H1 (cell line): ENCODE measurements at regions not wholly inside any gene's neighbourhood (a gene's known extent, or its start where the extent isn't known, plus 50 kb on each side); places are given as distances from the start of the nearest gene placed in this dataset.

Experiments
- CTCF ChIA-PET: fragments of 300-600 bp; sonication (Branson Sonifier 250); formaldehyde crosslinking; loops from one replicate; lab custom pipeline; 2021; ENCODE audit not compliant: partially characterized antibody; lab: Charles Lee
- POLR2A ChIA-PET: fragments of 300-600 bp; sonication (Branson Sonifier 250); formaldehyde crosslinking; loops from one replicate; lab custom pipeline; 2021; ENCODE audit warnings: inconsistent platforms; ENCODE audit not compliant: partially characterized antibody; lab: Charles Lee
- DNase-seq, 2 experiments: peaks; one replicate each; pipeline versions ENCODE4 v3.0.0 to v3.0.0-alpha.2; 2010 to 2022; ENCODE audit warnings: low spot score in 2 of 2, low read depth in 1 of 2, mixed read lengths in 1 of 2
- FAIRE-seq: peaks from 2 replicates; lab custom pipeline; 2011; peaks lifted over from hg19 to GRCh38; lab: Jason Lieb, UNC
- H2AFZ ChIP-seq: 2 replicates; pipeline ENCODE4 v1.8.1; 2012; ENCODE audit warnings: low read length, inconsistent platforms
- H2AK5ac ChIP-seq: 2 replicates; pipeline ENCODE4 v1.6.1; 2013; ENCODE audit warnings: low read depth, low read length
- H2BK120ac ChIP-seq: replicated peaks from 2 replicates; pipeline ENCODE3; 2013; ENCODE audit warnings: low read depth, low read length, inconsistent platforms
- H2BK12ac ChIP-seq: 2 replicates; pipeline ENCODE4 v1.6.1; 2013; ENCODE audit warnings: low read depth, low read length
- H2BK15ac ChIP-seq: 2 replicates; pipeline ENCODE4 v1.6.1; 2013; ENCODE audit warnings: low read length
- H2BK20ac ChIP-seq: 2 replicates; pipeline ENCODE4 v1.6.1; 2013; ENCODE audit warnings: low read length
- H2BK5ac ChIP-seq: 2 replicates; pipeline ENCODE4 v1.6.1; 2013; ENCODE audit warnings: low read depth, low read length
- H3K14ac ChIP-seq: 2 replicates; pipeline ENCODE4 v1.6.1; 2013; ENCODE audit warnings: inconsistent platforms; ENCODE audit not compliant: insufficient read length
- H3K18ac ChIP-seq: 2 replicates; pipeline ENCODE4 v1.6.1; 2013; ENCODE audit warnings: low read length; ENCODE audit errors: extremely low read depth
- H3K23ac ChIP-seq: 2 replicates; pipeline ENCODE4 v1.6.1; 2013; ENCODE audit warnings: inconsistent platforms; ENCODE audit not compliant: insufficient read length
- H3K23me2 ChIP-seq: 2 replicates; pipeline ENCODE4 v1.6.1; 2013; ENCODE audit warnings: low read depth, low read length
- H3K27ac ChIP-seq: 2 replicates; pipeline ENCODE4 v1.6.1; 2011; ENCODE audit warnings: low read depth, low read length, inconsistent platforms
- H3K27me3 ChIP-seq, 4 experiments: replicated peaks in 1 of 4; 1 replicate in 1 of 4; 2 replicates in 3 of 4; pipeline versions ENCODE4 v1.6.1 to v1.8.1; 2011 to 2013; ENCODE audit warnings: low read length in 3 of 4, mild to moderate bottlenecking in 3 of 4, inconsistent platforms in 2 of 4, mixed read lengths in 2 of 4, moderate library complexity in 1 of 4; ENCODE audit not compliant: control insufficient read depth in 3 of 4, insufficient read depth in 3 of 4; ENCODE audit errors: extremely low read depth in 1 of 4
- H3K36me3 ChIP-seq, 4 experiments: 2 replicates each; pipeline versions ENCODE4 v1.6.1 to v1.8.1; 2011 to 2013; ENCODE audit warnings: mild to moderate bottlenecking in 4 of 4, low read length in 3 of 4, moderate library complexity in 2 of 4, control low read depth in 1 of 4, inconsistent platforms in 1 of 4; ENCODE audit not compliant: insufficient read depth in 4 of 4, control insufficient read depth in 2 of 4
- H3K4ac ChIP-seq: replicated peaks from 2 replicates; pipeline ENCODE3; 2013; ENCODE audit warnings: low read length, low read depth, mixed read lengths, inconsistent platforms; ENCODE audit not compliant: insufficient read length
- H3K4me1 ChIP-seq, 4 experiments: replicated peaks in 1 of 4; 1 replicate in 1 of 4; 2 replicates in 3 of 4; pipeline versions ENCODE4 v1.6.1 to v1.8.1; 2011 to 2013; ENCODE audit warnings: low read length in 3 of 4, inconsistent platforms in 2 of 4, mixed read lengths in 1 of 4; ENCODE audit not compliant: insufficient read depth in 4 of 4, control insufficient read depth in 3 of 4
- H3K4me2 ChIP-seq, 2 experiments: 2 replicates each; pipeline versions ENCODE4 v1.6.1 to v1.8.1; 2011 to 2013; ENCODE audit warnings: low read depth in 2 of 2, low read length in 2 of 2, control low read depth in 1 of 2, inconsistent platforms in 1 of 2, mild to moderate bottlenecking in 1 of 2; ENCODE audit not compliant: insufficient read depth in 1 of 2
- H3K4me3 ChIP-seq, 4 experiments: fragments of 200-600, 300-600 bp in 1 of 4; sonication (generic), shearing (Covaris generic), sonication (Bioruptor Twin) in 1 of 4; 2 replicates each; pipeline versions ENCODE4 v1.5.1 to v1.8.1; 2011 to 2016; ENCODE audit warnings: low read length in 4 of 4, low read depth in 3 of 4, control low read depth in 2 of 4, inconsistent platforms in 2 of 4, mild to moderate bottlenecking in 2 of 4, mixed read lengths in 1 of 4, moderate library complexity in 1 of 4; ENCODE audit not compliant: insufficient read depth in 2 of 4; ENCODE audit errors: extremely low read depth in 1 of 4
- H3K56ac ChIP-seq: replicated peaks from 2 replicates; pipeline ENCODE3; 2013; ENCODE audit warnings: low read depth, mild to moderate bottlenecking, mixed read lengths, low read length, inconsistent platforms; ENCODE audit not compliant: insufficient read length
- H3K79me1 ChIP-seq: 2 replicates; pipeline ENCODE4 v1.6.1; 2013; ENCODE audit warnings: low read depth, low read length, control low read depth
- H3K79me2 ChIP-seq, 2 experiments: 2 replicates each; pipeline versions ENCODE4 v1.6.1 to v1.8.1; 2012 to 2013; ENCODE audit warnings: low read length in 2 of 2, mild to moderate bottlenecking in 2 of 2, inconsistent platforms in 1 of 2; ENCODE audit not compliant: insufficient read depth in 2 of 2, control insufficient read depth in 1 of 2
- H3K9ac ChIP-seq, 4 experiments: replicated peaks in 1 of 4; 1 replicate in 1 of 4; 2 replicates in 3 of 4; pipeline versions ENCODE4 v1.6.1 to v1.8.1; 2011 to 2013; ENCODE audit warnings: low read depth in 3 of 4, low read length in 3 of 4, control low read depth in 2 of 4, mild to moderate bottlenecking in 2 of 4, moderate library complexity in 2 of 4, inconsistent platforms in 1 of 4; ENCODE audit errors: extremely low read depth in 1 of 4
- H3K9me3 ChIP-seq, 2 experiments: 2 replicates each; pipeline versions ENCODE4 v1.6.1 to v1.8.1; 2012 to 2013; ENCODE audit warnings: mild to moderate bottlenecking in 2 of 2, moderate library complexity in 2 of 2, control low read depth in 1 of 2, inconsistent platforms in 1 of 2, low read depth in 1 of 2, low read length in 1 of 2, mixed read lengths in 1 of 2; ENCODE audit not compliant: insufficient read depth in 2 of 2
- H4K20me1 ChIP-seq, 2 experiments: replicated peaks in 1 of 2; 2 replicates each; pipeline versions ENCODE3 to v1.8.1; 2011 to 2013; ENCODE audit warnings: inconsistent platforms in 2 of 2, low read length in 2 of 2, mild to moderate bottlenecking in 1 of 2; ENCODE audit not compliant: insufficient read depth in 2 of 2, control insufficient read depth in 1 of 2
- H4K5ac ChIP-seq: 2 replicates; pipeline ENCODE4 v1.6.1; 2013; ENCODE audit warnings: low read length, low read depth, mixed read lengths, inconsistent platforms; ENCODE audit not compliant: insufficient read length
- H4K8ac ChIP-seq: 2 replicates; pipeline ENCODE4 v1.8.0; 2013; ENCODE audit warnings: mild to moderate bottlenecking, moderate library complexity, low read length, inconsistent platforms; ENCODE audit not compliant: insufficient read depth; ENCODE audit errors: extremely low read depth
- H4K91ac ChIP-seq: replicated peaks from 2 replicates; pipeline ENCODE3; 2013; ENCODE audit warnings: low read length, mixed read lengths, inconsistent platforms; ENCODE audit not compliant: insufficient read length
- EZH2 ChIP-seq: fragments of 200-600 bp; sonication (generic); IDR thresholded peaks from 2 replicates; pipeline ENCODE4 v1.7.1; 2012; ENCODE audit warnings: low read depth, mild to moderate bottlenecking, moderate library complexity, low read length, inconsistent platforms; ENCODE audit not compliant: severe bottlenecking
- NANOG ChIP-seq: IDR thresholded peaks from 2 replicates; pipeline ENCODE4 v1.6.1; 2011; ENCODE audit warnings: low read length, low read depth, mild to moderate bottlenecking, inconsistent platforms; ENCODE audit not compliant: insufficient read depth, poor library complexity, severe bottlenecking
- PHF8 ChIP-seq: fragments of 200-600 bp; sonication (generic); conservative IDR thresholded peaks from 2 replicates; pipeline ENCODE4 v1.7.1; 2012; ENCODE audit warnings: low read depth, mild to moderate bottlenecking, inconsistent platforms, low read length, moderate library complexity
- SIX5 ChIP-seq: IDR thresholded peaks from 2 replicates; pipeline ENCODE4 v1.6.1; 2011; ENCODE audit warnings: mild to moderate bottlenecking, low read depth, low read length
- USF2 ChIP-seq: IDR thresholded peaks from 2 replicates; pipeline ENCODE4 v1.6.1; 2011; ENCODE audit warnings: low read length, improper control_type of control experiment
- WGBS, 2 experiments: shearing (Covaris generic) in 1 of 2; methylation state at CpG; one replicate each; pipeline versions ENCODE4 v1.1.6 to v1.1.7; 2013 to 2015; ENCODE audit warnings: low lambda C conversion rate in 2 of 2, mixed read lengths in 2 of 2, inconsistent platforms in 1 of 2, low coverage in 1 of 2, missing lambda C conversion rate in 1 of 2; ENCODE audit not compliant: insufficient replicate concordance in 2 of 2, insufficient coverage in 1 of 2, insufficient read length in 1 of 2; ENCODE audit errors: extremely low coverage in 1 of 2, missing lambda C conversion rate in 1 of 2; 5-methylcytosine and 5-hydroxymethylcytosine counted together

DNA sequence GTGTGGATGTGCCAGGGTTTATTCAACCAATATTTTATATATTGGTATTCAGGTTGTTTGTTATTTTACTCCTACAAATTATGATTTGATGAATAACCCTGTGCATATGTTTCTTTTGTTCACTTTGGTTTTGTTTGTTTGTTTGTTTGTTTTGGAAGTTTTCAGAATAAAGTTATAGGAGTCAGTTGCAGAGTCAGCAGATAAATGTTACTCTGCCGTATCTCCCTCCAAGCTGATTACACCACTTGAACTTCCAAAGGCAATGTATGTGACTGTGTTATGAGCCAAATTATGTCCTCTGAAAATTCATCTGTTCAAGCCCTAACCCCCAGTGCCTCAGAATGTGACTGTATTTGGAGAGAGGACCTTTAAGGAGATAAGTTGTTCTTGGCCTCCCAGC lies 497.5 kb downstream of the TNS1 start:
- H4K8ac ChIP-seq, result no peak overlapping the region
- no peak overlapping the region for H2BK20ac ChIP-seq
- no peaks in the 10 kb centered on the region for H3K79me1 ChIP-seq
- H3K9me3 ChIP-seq, result no peaks in the 10 kb centered on the region
- no peaks in the 10 kb centered on the region for H3K23me2 ChIP-seq
- no peak overlapping the region for H3K4ac ChIP-seq
- H3K36me3 ChIP-seq, result no peaks in the 10 kb centered on the region
- H3K23ac ChIP-seq, result no peak overlapping the region
- FAIRE-seq, result no peak
- CTCF ChIA-PET, result interaction anchor here (0.6 to 0.8 kb wide), 2 partner anchors 29 to 1365 kb away, joined by 3 read pairs; no protein-coding TSS in a partner anchor
- no peak overlapping the region for H3K9ac ChIP-seq
- no peak overlapping the region for H3K56ac ChIP-seq
- no peaks in the 10 kb centered on the region for H3K79me2 ChIP-seq
- H4K20me1 ChIP-seq, result no peaks in the 10 kb centered on the region
- H2BK15ac ChIP-seq, result no peak overlapping the region
- no peak for DNase-seq
- H4K91ac ChIP-seq, result no peak overlapping the region
- no peaks in the 10 kb centered on the region for H3K27me3 ChIP-seq
- POLR2A ChIA-PET, result no interaction called here
- H2BK5ac ChIP-seq, result no peak overlapping the region
- H2BK120ac ChIP-seq, result no peak overlapping the region
- H3K4me2 ChIP-seq, result no peak overlapping the region
- no peak overlapping the region for H2AFZ ChIP-seq
- H2BK12ac ChIP-seq, result no peak overlapping the region
- no peak overlapping the region for H2AK5ac ChIP-seq
- H3K27ac ChIP-seq, result no peak overlapping the region
- no peaks in the 10 kb centered on the region for H3K4me1 ChIP-seq
- 100% methylated on average over 1 of the region's 1 CpG; no CpG with 5 or more reads in 1 of the 2 experiments for WGBS, 2 experiments
- no peak overlapping the region for H4K5ac ChIP-seq
- no peak overlapping the region for H3K14ac ChIP-seq
- no peak overlapping the region for H3K18ac ChIP-seq
- H3K4me3 ChIP-seq, result no peak overlapping the region
- TF ChIP-seq SIX5, result no peak
- no peak for TF ChIP-seq EZH2
- no peak for TF ChIP-seq USF2
- TF ChIP-seq NANOG, result no peak
- no peak for TF ChIP-seq PHF8
